SK-N-MC (cell line): ENCODE measurements at regions not wholly inside any gene's neighbourhood (a gene's known extent, or its start where the extent isn't known, plus 50 kb on each side); places are given as distances from the start of the nearest gene placed in this dataset.

ENCODE experiments used
- DNase-seq: peaks from one replicate; pipeline ENCODE4 v3.0.0-alpha.2; 2011; ENCODE audit warnings: low read depth, low spot score
- H3K27ac ChIP-seq: fragments of 200-600 bp; sonication (generic); 2 replicates; pipeline ENCODE4 v1.5.1; 2016; ENCODE audit warnings: mixed run types
- H3K36me3 ChIP-seq: fragments of 200-600 bp; sonication (generic); 2 replicates; pipeline ENCODE4 v1.6.1; 2017; ENCODE audit warnings: antibody characterized with exemption, low read length, mixed read lengths; ENCODE audit not compliant: insufficient read depth
- H3K4me3 ChIP-seq: fragments of 200-600 bp; sonication (generic); 2 replicates; pipeline ENCODE4 v1.5.1; 2016
- H3K9ac ChIP-seq: fragments of 200-600 bp; sonication (generic); 2 replicates; pipeline ENCODE4 v1.8.0; 2017; ENCODE audit warnings: mixed run types, mixed read lengths; ENCODE audit not compliant: insufficient read length
- H3K9me3 ChIP-seq: fragments of 200-600 bp; sonication (generic); 2 replicates; pipeline ENCODE4 v1.6.1; 2017; ENCODE audit warnings: low read depth, mild to moderate bottlenecking, antibody characterized with exemption, low read length, moderate library complexity, mixed read lengths
- EZH2 ChIP-seq: fragments of 200-600 bp; sonication (generic); IDR thresholded peaks from one replicate; pipeline ENCODE4 v1.6.1; 2017; ENCODE audit warnings: antibody characterized with exemption
- FOXP2 ChIP-seq: optimal IDR thresholded peaks from 2 replicates; pipeline ENCODE3; 2011; ENCODE audit warnings: mild to moderate bottlenecking, moderate library complexity; ENCODE audit not compliant: insufficient read depth; ENCODE audit errors: extremely low read length, control extremely low read depth
- POLR2AphosphoS5 ChIP-seq: IDR thresholded peaks from 2 replicates; pipeline ENCODE4 v1.6.1; 2012; ENCODE audit warnings: mild to moderate bottlenecking, low read depth, low read length, borderline replicate concordance

DNA sequence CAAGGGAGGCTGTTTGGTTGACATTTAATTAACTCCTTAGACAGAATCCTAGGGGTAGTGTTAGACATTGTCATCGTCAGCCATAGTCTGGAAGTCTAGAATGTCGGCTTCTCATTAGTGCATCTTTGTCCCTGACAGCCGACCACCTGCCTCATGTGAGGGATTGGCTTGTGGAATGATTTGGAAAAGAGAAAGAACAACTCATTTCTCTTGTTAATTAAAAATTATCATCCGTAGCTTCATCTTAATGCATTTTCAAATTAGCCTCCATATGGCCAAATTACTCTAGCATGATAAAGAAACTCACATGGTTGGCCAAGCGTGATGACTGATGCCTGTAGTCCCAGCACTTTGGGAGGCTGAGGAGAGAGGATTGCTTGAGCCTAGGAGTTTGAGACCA lies 97.7 kb upstream of the PARD3 start:
- no peak for TF ChIP-seq EZH2
- no peak for TF ChIP-seq FOXP2
- no peak for TF ChIP-seq POLR2AphosphoS5
- no peak overlapping the region for H3K27ac ChIP-seq
- no peak overlapping the region for H3K9ac ChIP-seq

DNA sequence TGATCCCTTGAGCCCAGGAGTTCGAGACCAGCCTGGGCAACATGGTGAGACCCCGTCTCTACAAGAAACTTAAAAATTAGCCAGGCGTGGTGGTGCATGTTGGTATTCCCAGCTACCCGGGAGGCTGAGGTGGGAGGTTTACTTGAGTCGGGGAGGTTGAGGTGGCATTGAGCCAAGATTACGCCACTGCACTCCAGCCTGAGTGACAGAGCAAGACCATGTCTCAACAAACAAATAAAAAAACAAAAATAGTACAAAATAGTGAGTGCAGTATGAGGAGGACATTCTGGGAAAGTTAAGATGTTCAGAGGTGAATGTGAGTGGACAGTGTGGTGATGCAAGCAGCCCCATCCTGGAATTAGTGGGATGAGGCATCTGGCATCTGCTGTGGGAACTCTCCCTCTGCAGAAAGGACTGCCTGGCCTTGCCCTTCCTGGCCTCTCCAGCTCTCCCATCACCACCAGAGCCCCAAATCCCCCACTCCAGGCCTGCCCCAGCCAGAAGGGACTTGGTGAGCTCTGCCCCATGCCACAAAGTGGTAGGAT lies 96.6 kb upstream of the PARD3 start:
- H3K4me3 ChIP-seq = no peak overlapping the region
- H3K9ac ChIP-seq = no peak overlapping the region
- H3K27ac ChIP-seq = no peak overlapping the region
- H3K9me3 ChIP-seq = no peaks in the 10 kb centered on the region
- DNase-seq = no peak
- TF ChIP-seq FOXP2 (no peak), EZH2 (no peak), POLR2AphosphoS5 (no peak)
- no peaks in the 10 kb centered on the region for H3K36me3 ChIP-seq

More for the DNA sequence above, 97.7 kb upstream of the PARD3 start:
- no peaks in the 10 kb centered on the region for H3K9me3 ChIP-seq
- H3K36me3 ChIP-seq = no peaks in the 10 kb centered on the region
- H3K4me3 ChIP-seq = no peak overlapping the region
- DNase-seq = no peak

DNA sequence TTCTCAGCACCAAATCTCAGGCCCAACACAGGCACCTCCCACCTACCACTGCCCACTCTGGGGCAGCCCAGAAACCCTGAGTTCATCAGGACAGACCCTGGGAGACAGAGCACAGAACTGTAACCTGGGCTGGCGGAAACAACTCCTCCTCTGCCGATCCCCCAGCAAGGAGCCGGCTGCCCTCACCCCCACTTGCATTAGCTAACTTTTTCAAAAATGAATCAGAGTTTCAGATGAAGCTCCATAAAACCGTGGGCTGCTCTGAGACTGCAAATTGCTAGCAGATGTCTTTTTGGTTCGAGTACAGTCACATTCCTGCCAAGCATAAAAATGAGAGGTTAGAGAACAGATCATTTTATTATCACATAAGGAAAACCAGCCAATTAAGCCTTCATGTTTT lies 93.4 kb upstream of the PARD3 start:
- Histone ChIP-seq H3K27ac (peak overlapping the region; percentile 93), H3K9me3 (no peaks in the 10 kb centered on the region), H3K9ac (no peak overlapping the region), H3K4me3 (peak overlapping the region; percentile 54), H3K36me3 (no peaks in the 10 kb centered on the region)
- TF ChIP-seq EZH2 (no peak), FOXP2 (no peak), POLR2AphosphoS5 (no peak)
- peak; percentile 59 for DNase-seq

DNA sequence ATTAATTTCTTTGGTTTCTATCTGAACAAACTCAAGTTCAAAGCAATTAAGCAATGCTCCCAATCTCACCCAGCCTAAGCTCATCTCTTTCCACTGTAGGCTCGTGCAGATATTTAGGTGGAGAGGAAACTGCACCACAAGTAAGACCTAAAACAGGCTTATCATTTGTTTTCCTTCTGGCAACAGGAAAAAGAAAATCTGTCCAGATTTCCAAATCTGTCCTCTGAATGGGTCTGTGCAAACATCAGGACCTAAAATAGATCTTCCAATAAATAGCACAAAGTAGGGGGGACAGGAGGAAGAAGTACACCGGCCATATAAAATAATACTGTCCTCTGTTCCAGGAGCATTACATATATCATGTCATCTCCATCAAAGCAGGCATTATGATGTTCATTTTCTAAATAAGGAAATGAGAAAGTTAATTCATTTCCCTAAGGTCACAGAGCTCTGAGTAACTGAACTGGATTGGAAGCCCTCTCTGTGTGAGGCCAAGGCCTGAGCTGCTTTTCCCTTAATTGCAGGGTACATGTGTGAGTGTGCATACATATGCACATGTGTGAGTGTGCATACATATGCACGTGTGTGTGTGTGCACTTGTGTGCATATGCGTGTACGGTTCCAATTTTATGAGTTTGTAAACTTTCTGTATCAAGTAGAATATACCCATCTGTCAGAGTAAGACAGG lies 92.8 kb upstream of the PARD3 start:
- H3K9ac ChIP-seq = no peak overlapping the region
- H3K4me3 ChIP-seq = peak overlapping the region; percentile 54
- no peaks in the 10 kb centered on the region for H3K9me3 ChIP-seq
- no peak for DNase-seq
- TF ChIP-seq EZH2 (no peak), POLR2AphosphoS5 (no peak), FOXP2 (no peak)
- no peaks in the 10 kb centered on the region for H3K36me3 ChIP-seq
- H3K27ac ChIP-seq = peak overlapping the region; percentile 93

DNA sequence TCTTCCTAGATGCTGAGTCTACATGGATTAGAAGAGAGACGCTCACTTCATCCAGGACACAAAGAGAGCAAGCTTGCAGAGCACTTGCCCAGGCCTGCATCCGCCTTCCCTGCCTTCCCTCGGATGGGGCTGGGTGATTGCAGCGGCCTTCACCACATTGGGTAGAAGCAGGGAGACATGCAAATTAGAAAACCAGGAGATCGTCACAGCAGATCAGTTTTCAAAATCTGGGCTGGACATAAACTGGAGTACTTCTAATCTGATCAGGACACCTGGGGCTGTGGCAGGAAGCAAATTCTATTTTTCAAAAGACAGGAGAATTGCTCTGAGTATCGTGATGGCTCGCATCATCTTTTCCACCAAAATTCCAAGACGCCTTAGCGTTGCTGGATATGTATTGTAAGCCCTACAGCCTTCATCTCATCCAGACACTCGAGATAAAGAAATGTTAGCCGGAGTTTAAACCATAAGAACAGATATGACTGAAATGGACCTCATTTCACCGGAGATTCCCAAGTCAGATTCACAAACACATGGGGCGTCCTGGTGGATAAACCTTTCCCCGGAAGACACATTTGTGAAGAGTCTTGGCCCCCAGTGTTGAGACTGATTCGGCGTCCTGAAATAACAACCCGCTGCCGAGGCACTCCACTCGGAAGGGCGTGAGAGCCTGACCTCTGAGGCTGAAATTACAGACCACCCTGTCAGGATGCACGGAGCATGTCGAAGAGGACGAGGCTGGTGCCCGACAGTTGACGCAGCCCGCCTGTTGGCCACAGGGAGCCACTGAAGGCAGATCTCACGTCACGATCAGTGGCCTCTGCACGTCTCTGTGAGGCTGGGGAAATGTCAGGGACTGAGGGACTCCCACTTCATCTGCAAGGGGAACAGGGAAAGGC lies 91.2 kb upstream of the PARD3 start:
- Histone ChIP-seq H3K4me3 (no peak overlapping the region), H3K9me3 (no peaks in the 10 kb centered on the region), H3K27ac (peak overlapping the region; percentile 93), H3K9ac (no peak overlapping the region), H3K36me3 (no peaks in the 10 kb centered on the region)
- no peak for DNase-seq
- TF ChIP-seq FOXP2 (no peak), EZH2 (no peak), POLR2AphosphoS5 (no peak)

DNA sequence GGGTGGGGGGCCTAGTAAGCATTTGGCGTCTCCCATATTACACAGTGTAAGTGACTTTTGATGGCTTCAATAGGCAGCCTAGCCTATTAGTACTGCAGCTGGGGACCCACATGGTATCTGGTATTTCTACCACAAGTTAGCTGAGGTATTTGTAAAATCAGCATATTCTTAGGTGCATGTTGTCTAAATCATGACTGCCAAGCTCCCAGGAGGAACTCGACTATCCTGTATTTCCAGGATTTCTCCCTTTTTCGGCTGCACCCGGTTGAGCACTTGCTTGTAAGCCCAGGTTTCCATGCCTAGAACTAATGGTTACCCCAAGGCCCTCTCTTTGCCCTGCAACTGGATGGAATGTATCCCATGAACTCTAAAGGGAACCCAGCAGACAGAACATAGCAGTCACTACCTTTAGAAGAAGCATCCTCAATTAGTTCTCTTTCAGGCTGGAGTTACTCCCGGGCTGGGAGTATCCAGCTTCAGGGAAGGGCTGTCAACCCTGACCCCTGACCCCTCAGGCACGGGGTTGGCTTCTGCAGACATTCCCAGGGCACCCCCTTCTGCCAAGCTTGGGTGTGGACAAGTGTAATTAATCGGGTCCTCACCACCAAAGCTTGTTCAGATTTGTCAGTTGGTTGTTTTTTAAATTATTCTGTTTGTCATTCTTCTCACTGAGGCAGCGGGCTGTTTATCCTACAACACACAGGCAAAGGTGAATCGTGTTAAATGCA lies 90.3 kb upstream of the PARD3 start:
- H3K9ac ChIP-seq = no peak overlapping the region
- H3K4me3 ChIP-seq = no peak overlapping the region
- DNase-seq = no peak
- H3K36me3 ChIP-seq = no peaks in the 10 kb centered on the region
- TF ChIP-seq EZH2 (no peak), FOXP2 (no peak), POLR2AphosphoS5 (no peak)
- no peaks in the 10 kb centered on the region for H3K9me3 ChIP-seq
- peak overlapping the region; percentile 70; the same call in 1 of the 2 replicates for H3K27ac ChIP-seq

DNA sequence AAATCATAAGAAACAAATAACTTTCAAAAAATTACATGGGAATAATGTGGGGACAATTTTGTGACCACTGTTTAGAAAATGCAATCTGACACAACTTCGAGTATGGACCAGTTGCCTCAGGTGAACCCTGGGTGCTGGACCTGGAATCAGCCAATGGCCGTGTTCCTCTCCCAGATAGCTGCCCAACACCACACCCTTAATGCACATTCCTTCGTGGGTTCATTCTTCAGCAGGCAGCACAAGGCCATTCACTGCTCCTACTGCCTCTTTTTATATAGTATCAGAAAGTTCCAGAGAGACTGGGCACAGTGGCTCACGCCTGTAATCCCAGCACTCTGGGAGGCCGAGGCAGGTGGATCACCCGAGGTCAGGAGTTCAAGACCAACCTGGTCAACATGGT lies 89.1 kb upstream of the PARD3 start:
- DNase-seq = no peak
- no peak overlapping the region for H3K27ac ChIP-seq
- TF ChIP-seq EZH2 (no peak), POLR2AphosphoS5 (no peak), FOXP2 (no peak)

DNA sequence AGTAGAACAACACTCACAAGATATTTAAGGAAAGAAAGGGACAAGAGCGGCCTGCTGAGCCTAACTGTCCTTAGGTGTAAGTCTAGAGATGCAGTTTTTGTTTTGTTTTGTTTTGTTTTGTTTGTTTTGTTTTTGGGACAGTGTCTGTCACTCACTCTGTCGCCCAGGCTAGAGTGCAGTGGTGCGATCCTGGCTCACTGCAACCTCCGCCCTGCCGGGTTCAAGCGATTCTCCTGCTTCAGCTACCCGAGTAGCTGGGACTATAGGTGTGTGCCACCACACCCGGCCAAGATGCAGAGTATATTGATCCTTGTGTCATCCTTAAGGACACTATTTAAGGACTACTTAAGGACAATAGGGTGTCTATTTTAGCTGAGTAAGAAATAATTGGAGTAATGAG lies 84.1 kb upstream of the PARD3 start:
- Histone ChIP-seq H3K27ac (no peak overlapping the region), H3K4me3 (no peak overlapping the region), H3K9me3 (no peaks in the 10 kb centered on the region), H3K36me3 (no peaks in the 10 kb centered on the region), H3K9ac (no peak overlapping the region)
- DNase-seq = no peak
- TF ChIP-seq FOXP2 = no peak
- TF ChIP-seq POLR2AphosphoS5 = no peak
- no peak for TF ChIP-seq EZH2

More for the DNA sequence above, 89.1 kb upstream of the PARD3 start:
- H3K9me3 ChIP-seq = no peaks in the 10 kb centered on the region
- no peaks in the 10 kb centered on the region for H3K36me3 ChIP-seq
- H3K9ac ChIP-seq = no peak overlapping the region
- no peak overlapping the region for H3K4me3 ChIP-seq
